GM12878 (cell line): ENCODE measurements at regions not wholly inside any gene's neighbourhood (a gene's known extent, or its start where the extent isn't known, plus 50 kb on each side); places are given as distances from the start of the nearest gene placed in this dataset.

ENCODE experiments used
- ATAC-seq: fragments of 200-7000 bp; cut with Tn5 transposase; 3 replicates; pipeline ENCODE4 v1.9.1; 2020; ENCODE audit warnings: mild to moderate bottlenecking, moderate library complexity
- BruUV-seq: library from RNA; stranded (reverse); fragments of 400-500 nt; replicated peaks from 2 replicates; lab custom pipeline; 2021; lab: Mats Ljungman, UMichigan
- CTCF ChIA-PET: fragments of 300-600 bp; sonication (Branson Sonifier 250); formaldehyde crosslinking; extraction: SDS; loops from one replicate; lab custom pipeline; 2021; ENCODE audit warnings: inconsistent platforms; lab: Yijun Ruan, JAX
- POLR2A ChIA-PET: fragments of 350-600 bp; formaldehyde crosslinking; extraction: SDS; loops from one replicate; lab custom pipeline; 2021; ENCODE audit warnings: inconsistent platforms; lab: Charles Lee
- RAD21 ChIA-PET: fragments of 300-600 bp; sonication (Branson Sonifier 250); formaldehyde crosslinking; loops from one replicate; lab custom pipeline; 2023; ENCODE audit warnings: antibody characterized with exemption; ENCODE audit not compliant: unreplicated experiment; lab: Charles Lee
- SMC1A ChIA-PET: fragments of 300-600 bp; sonication (Branson Sonifier 250); formaldehyde crosslinking; loops from one replicate; lab custom pipeline; 2023; ENCODE audit not compliant: unreplicated experiment, uncharacterized antibody; lab: Charles Lee
- DNase-seq: peaks from one replicate; pipeline ENCODE4 v3.0.0-alpha.2; 2011; ENCODE audit warnings: low read depth, low spot score
- FAIRE-seq: peaks from 3 replicates; lab custom pipeline; 2011; peaks lifted over from hg19 to GRCh38; lab: Jason Lieb, UNC
- H2AFZ ChIP-seq: 2 replicates; pipeline ENCODE4 v1.6.0; 2011; ENCODE audit warnings: low read depth, low read length, control low read depth; ENCODE audit not compliant: control insufficient read depth
- H3K27ac ChIP-seq: 2 replicates; pipeline ENCODE4 v1.5.1; 2011; ENCODE audit warnings: control low read depth; ENCODE audit not compliant: control insufficient read depth, insufficient read depth
- H3K27me3 ChIP-seq, 2 experiments: replicated peaks in 1 of 2; 2 replicates each; pipeline versions ENCODE4 v1.6.0 to v1.6.1; 2011; ENCODE audit warnings: low read length in 1 of 2; ENCODE audit not compliant: control insufficient read depth in 2 of 2, insufficient read depth in 2 of 2
- H3K36me3 ChIP-seq, 2 experiments: 2 replicates each; pipeline ENCODE4 v1.5.1; 2011; ENCODE audit warnings: low read length in 1 of 2; ENCODE audit not compliant: control insufficient read depth in 2 of 2, insufficient read depth in 2 of 2
- H3K4me1 ChIP-seq: 2 replicates; pipeline ENCODE4 v1.6.1; 2011; ENCODE audit warnings: mild to moderate bottlenecking, low read length, moderate library complexity, mixed read lengths; ENCODE audit not compliant: control insufficient read depth, insufficient read depth
- H3K4me2 ChIP-seq: 2 replicates; pipeline ENCODE4 v1.6.0; 2011; ENCODE audit warnings: control low read depth; ENCODE audit not compliant: control insufficient read depth, insufficient read depth
- H3K4me3 ChIP-seq: fragments of 200-600 bp; sonication (generic); 2 replicates; pipeline ENCODE4 v1.5.1; 2016
- H3K79me2 ChIP-seq: 2 replicates; pipeline ENCODE4 v1.6.0; 2011; ENCODE audit warnings: low read length; ENCODE audit not compliant: control insufficient read depth, insufficient read depth
- H3K9ac ChIP-seq: 2 replicates; pipeline ENCODE4 v1.8.0; 2011; ENCODE audit warnings: low read length, control low read depth, mixed read lengths; ENCODE audit not compliant: control insufficient read depth, insufficient read depth
- H3K9me3 ChIP-seq: replicated peaks from 3 replicates; pipeline ENCODE4 v1.5.1; 2011; ENCODE audit warnings: mild to moderate bottlenecking, low read length; ENCODE audit not compliant: control insufficient read depth, insufficient read depth
- H4K20me1 ChIP-seq: 2 replicates; pipeline ENCODE4 v1.6.0; 2011; ENCODE audit not compliant: control insufficient read depth, insufficient read depth
- CREM ChIP-seq: IDR thresholded peaks from 2 replicates; pipeline ENCODE4 v1.6.1; 2014; ENCODE audit warnings: antibody characterized with exemption, low read depth
- HCFC1 ChIP-seq: fragments of 150-350 bp; IDR thresholded peaks from 2 replicates; pipeline ENCODE4 v1.6.1; 2014; ENCODE audit warnings: low read length
- NFYB ChIP-seq: IDR thresholded peaks from 2 replicates; pipeline ENCODE4 v1.6.1; 2011; ENCODE audit warnings: low read depth, mild to moderate bottlenecking, low read length, improper control_type of control experiment, moderate library complexity; ENCODE audit not compliant: insufficient read depth
- SPI1 ChIP-seq: IDR thresholded peaks from 2 replicates; pipeline ENCODE4 v1.6.1; 2011; ENCODE audit warnings: low read depth, mild to moderate bottlenecking, low read length, moderate library complexity, borderline replicate concordance; ENCODE audit not compliant: insufficient read depth
- WGBS: methylation state at CpG from one replicate; pipeline ENCODE4 v1.1.6; 2016; ENCODE audit warnings: low lambda C conversion rate; ENCODE audit not compliant: insufficient replicate concordance, insufficient coverage; ENCODE audit errors: missing lambda C conversion rate; 5-methylcytosine and 5-hydroxymethylcytosine counted together
- in situ Hi-C: fragments of 300-500 bp; cut with MboI; formaldehyde crosslinking; loops from 9 replicates; pipeline ENCODE4 v1.14.3; 2018; ENCODE audit warnings: mixed read lengths
- intact Hi-C: fragments of 100-400 bp; cut with micrococcal nuclease; formaldehyde crosslinking; loops from one replicate; pipeline ENCODE4 v1.14.2; 2022; ENCODE audit not compliant: unreplicated experiment
- TF ChIP-seq, protein P1 (sequence below): fragments of 450-650 bp; IDR thresholded peaks from 2 replicates; pipeline ENCODE4 v1.6.1; 2017; ENCODE audit warnings: mild to moderate bottlenecking, moderate library complexity
- TF ChIP-seq, protein P2 (sequence below): IDR thresholded peaks from 2 replicates; pipeline ENCODE4 v1.6.1; 2012; ENCODE audit warnings: low read depth, low read length, improper control_type of control experiment
- TF ChIP-seq, protein P3 (sequence below): fragments of 450-650 bp; IDR thresholded peaks from 2 replicates; pipeline ENCODE4 v1.6.1; 2017; ENCODE audit warnings: mild to moderate bottlenecking, moderate library complexity
- TF ChIP-seq, protein P4 (sequence below): IDR thresholded peaks from 2 replicates; pipeline ENCODE4 v1.6.1; 2012; ENCODE audit warnings: low read depth, low read length, improper control_type of control experiment

DNA sequence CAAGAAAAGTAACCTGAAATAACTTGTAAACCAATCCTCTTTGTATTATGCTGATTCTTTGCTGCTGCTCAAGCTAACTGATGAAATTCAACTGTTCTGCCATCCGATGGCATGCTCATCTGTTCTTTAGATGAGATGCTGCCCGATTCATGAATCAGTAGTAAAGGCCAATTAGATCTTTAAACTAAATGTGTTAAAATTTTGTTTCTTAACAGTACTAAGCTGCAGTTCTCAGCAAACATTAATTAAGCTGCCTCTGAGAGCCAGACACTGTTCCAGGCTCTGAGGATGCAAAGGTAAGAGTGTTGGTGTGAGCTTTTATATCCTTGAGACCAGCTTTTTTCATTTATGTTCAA is 77.0 kb upstream of the NT5E start (continued):
- TF ChIP-seq, protein P1, sequence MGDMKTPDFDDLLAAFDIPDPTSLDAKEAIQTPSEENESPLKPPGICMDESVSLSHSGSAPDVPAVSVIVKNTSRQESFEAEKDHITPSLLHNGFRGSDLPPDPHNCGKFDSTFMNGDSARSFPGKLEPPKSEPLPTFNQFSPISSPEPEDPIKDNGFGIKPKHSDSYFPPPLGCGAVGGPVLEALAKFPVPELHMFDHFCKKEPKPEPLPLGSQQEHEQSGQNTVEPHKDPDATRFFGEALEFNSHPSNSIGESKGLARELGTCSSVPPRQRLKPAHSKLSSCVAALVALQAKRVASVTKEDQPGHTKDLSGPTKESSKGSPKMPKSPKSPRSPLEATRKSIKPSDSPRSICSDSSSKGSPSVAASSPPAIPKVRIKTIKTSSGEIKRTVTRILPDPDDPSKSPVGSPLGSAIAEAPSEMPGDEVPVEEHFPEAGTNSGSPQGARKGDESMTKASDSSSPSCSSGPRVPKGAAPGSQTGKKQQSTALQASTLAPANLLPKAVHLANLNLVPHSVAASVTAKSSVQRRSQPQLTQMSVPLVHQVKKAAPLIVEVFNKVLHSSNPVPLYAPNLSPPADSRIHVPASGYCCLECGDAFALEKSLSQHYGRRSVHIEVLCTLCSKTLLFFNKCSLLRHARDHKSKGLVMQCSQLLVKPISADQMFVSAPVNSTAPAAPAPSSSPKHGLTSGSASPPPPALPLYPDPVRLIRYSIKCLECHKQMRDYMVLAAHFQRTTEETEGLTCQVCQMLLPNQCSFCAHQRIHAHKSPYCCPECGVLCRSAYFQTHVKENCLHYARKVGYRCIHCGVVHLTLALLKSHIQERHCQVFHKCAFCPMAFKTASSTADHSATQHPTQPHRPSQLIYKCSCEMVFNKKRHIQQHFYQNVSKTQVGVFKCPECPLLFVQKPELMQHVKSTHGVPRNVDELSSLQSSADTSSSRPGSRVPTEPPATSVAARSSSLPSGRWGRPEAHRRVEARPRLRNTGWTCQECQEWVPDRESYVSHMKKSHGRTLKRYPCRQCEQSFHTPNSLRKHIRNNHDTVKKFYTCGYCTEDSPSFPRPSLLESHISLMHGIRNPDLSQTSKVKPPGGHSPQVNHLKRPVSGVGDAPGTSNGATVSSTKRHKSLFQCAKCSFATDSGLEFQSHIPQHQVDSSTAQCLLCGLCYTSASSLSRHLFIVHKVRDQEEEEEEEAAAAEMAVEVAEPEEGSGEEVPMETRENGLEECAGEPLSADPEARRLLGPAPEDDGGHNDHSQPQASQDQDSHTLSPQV, result no peak
- TF ChIP-seq NFYB, result no peak

DNA sequence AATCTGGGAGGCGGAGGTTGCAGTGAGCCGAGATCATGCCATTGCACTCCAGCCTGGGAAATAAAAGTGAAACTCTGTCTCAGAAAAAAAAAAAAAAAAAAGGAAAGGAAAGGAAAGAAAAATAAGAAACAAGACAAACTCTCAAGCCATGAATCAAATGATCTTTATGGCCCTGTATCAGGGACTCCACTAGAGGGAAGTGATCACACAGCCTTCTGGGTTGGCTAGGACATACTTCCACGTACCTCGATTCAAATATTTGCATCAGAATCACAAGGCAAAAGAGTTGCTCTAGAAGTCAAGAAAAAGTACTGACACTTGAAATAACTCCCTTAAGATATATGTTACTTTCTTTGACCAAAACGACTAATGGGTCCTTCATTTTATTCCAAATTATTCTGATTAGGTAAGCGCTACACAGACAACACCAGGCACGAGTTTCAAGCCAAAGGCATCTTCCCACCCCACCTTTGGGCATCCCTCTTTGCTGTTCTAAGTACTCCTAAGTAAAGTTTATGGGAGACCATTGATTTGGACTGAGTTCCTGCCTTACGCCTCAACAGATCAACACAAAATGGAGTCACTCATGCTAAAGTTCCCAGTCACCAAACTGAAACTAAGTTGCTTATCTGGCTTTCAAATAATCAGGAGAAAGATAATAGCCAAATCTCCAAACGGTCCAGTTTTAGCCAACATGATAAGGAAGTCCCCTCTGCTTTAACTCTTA is 77.5 kb upstream of the NT5E start:
- H3K4me3 ChIP-seq, result no peak overlapping the region
- CTCF ChIA-PET, result interaction anchor here (0.7 to 3.9 kb wide), 6 partner anchors 11 to 111 kb away, joined by 3 to 62 read pairs (median 5); no protein-coding TSS in a partner anchor
- FAIRE-seq, result no peak
- H3K27me3 ChIP-seq, result no peaks in the 10 kb centered on the region
- intact Hi-C loops (loop anchor here (1.0 to 5.0 kb wide), 2 partner anchors 35 to 111 kb away; no protein-coding TSS in a partner anchor), in situ Hi-C loops (no loop called here)
- BruUV-seq, result no TSS peak
- H4K20me1 ChIP-seq, result no peaks in the 10 kb centered on the region
- no peak overlapping the region for H3K9ac ChIP-seq
- peak; percentile 76 for ATAC-seq
- SMC1A ChIA-PET, result interaction anchor here (0.8 to 2.3 kb wide), 14 partner anchors 11 to 154 kb away, joined by 3 to 34 read pairs (median 4); partner anchors contain the start of gene NT5E
- no peak overlapping the region; the same call in 1 of the 2 replicates for H2AFZ ChIP-seq
- no peaks in the 10 kb centered on the region for H3K9me3 ChIP-seq
- RAD21 ChIA-PET, result interaction anchor here (0.7 to 4.6 kb wide), 9 partner anchors 10 to 203 kb away, joined by 4 to 44 read pairs (median 5); partner anchors contain the start of gene NT5E
- WGBS, result 51% methylated on average over 9 of the region's 9 CpGs
- DNase-seq, result no peak
- POLR2A ChIA-PET, result no interaction called here
- no peak overlapping the region for H3K4me2 ChIP-seq
- no peaks in the 10 kb centered on the region for H3K4me1 ChIP-seq
- no peaks in the 10 kb centered on the region for H3K36me3 ChIP-seq
- no peaks in the 10 kb centered on the region for H3K79me2 ChIP-seq
- H3K27ac ChIP-seq, result no peak overlapping the region
- TF ChIP-seq, protein P2, sequence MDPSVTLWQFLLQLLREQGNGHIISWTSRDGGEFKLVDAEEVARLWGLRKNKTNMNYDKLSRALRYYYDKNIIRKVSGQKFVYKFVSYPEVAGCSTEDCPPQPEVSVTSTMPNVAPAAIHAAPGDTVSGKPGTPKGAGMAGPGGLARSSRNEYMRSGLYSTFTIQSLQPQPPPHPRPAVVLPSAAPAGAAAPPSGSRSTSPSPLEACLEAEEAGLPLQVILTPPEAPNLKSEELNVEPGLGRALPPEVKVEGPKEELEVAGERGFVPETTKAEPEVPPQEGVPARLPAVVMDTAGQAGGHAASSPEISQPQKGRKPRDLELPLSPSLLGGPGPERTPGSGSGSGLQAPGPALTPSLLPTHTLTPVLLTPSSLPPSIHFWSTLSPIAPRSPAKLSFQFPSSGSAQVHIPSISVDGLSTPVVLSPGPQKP, result no peak
- TF ChIP-seq CREM, result no peak
- TF ChIP-seq, protein P3, sequence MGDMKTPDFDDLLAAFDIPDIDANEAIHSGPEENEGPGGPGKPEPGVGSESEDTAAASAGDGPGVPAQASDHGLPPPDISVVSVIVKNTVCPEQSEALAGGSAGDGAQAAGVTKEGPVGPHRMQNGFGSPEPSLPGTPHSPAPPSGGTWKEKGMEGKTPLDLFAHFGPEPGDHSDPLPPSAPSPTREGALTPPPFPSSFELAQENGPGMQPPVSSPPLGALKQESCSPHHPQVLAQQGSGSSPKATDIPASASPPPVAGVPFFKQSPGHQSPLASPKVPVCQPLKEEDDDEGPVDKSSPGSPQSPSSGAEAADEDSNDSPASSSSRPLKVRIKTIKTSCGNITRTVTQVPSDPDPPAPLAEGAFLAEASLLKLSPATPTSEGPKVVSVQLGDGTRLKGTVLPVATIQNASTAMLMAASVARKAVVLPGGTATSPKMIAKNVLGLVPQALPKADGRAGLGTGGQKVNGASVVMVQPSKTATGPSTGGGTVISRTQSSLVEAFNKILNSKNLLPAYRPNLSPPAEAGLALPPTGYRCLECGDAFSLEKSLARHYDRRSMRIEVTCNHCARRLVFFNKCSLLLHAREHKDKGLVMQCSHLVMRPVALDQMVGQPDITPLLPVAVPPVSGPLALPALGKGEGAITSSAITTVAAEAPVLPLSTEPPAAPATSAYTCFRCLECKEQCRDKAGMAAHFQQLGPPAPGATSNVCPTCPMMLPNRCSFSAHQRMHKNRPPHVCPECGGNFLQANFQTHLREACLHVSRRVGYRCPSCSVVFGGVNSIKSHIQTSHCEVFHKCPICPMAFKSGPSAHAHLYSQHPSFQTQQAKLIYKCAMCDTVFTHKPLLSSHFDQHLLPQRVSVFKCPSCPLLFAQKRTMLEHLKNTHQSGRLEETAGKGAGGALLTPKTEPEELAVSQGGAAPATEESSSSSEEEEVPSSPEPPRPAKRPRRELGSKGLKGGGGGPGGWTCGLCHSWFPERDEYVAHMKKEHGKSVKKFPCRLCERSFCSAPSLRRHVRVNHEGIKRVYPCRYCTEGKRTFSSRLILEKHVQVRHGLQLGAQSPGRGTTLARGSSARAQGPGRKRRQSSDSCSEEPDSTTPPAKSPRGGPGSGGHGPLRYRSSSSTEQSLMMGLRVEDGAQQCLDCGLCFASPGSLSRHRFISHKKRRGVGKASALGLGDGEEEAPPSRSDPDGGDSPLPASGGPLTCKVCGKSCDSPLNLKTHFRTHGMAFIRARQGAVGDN, result peak; percentile 84
- no peak for TF ChIP-seq SPI1
- no peak for TF ChIP-seq HCFC1
- TF ChIP-seq, protein P4, sequence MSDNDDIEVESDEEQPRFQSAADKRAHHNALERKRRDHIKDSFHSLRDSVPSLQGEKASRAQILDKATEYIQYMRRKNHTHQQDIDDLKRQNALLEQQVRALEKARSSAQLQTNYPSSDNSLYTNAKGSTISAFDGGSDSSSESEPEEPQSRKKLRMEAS, result no peak
